Left lung (tissue), 4 donors: ENCODE measurements at regions not wholly inside any gene's neighbourhood (a gene's known extent, or its start where the extent isn't known, plus 50 kb on each side); places are given as distances from the start of the nearest gene placed in this dataset.

ENCODE experiments used
- ATAC-seq: fragments of 200-7000 bp; cut with Tn5 transposase; one replicate; pipeline ENCODE4 v1.9.1; 2020; ENCODE audit warnings: moderate library complexity
- DNase-seq, 4 donors: peaks; one replicate each; pipeline ENCODE4 v3.0.0-alpha.2; 2013 to 2020
- H3K27ac ChIP-seq, 2 donors: fragments of 200-600 bp; sonication (generic) in 1 of 2; one replicate each; pipeline versions ENCODE4 v1.5.0 to v1.8.0; 2020 to 2021
- H3K27me3 ChIP-seq, 2 donors: fragments of 200-600 bp; sonication (generic) in 1 of 2; one replicate each; pipeline versions ENCODE4 v1.5.0 to v1.8.0; 2020 to 2021
- H3K36me3 ChIP-seq, 2 donors: fragments of 200-600 bp; sonication (generic) in 1 of 2; one replicate each; pipeline versions ENCODE4 v1.5.0 to v1.8.0; 2020 to 2021
- H3K4me1 ChIP-seq, 2 donors: fragments of 200-600 bp; one replicate each; pipeline ENCODE4 v1.8.0; 2021
- H3K4me3 ChIP-seq, 2 donors: fragments of 200-600 bp; sonication (generic) in 1 of 2; one replicate each; pipeline versions ENCODE4 v1.5.0 to v1.8.0; 2020 to 2021; ENCODE audit warnings: mild to moderate bottlenecking in 1 of 2
- H3K9me3 ChIP-seq, 2 donors: fragments of 200-600 bp; sonication (generic) in 1 of 2; one replicate each; pipeline versions ENCODE4 v1.5.0 to v1.8.0; 2020 to 2021
- CTCF ChIP-seq, 2 donors: fragments of 200-600 bp; sonication (generic) in 1 of 2; IDR thresholded peaks; one replicate each; pipeline versions ENCODE4 v1.5.0 to v1.8.0; 2021; ENCODE audit warnings: antibody characterized with exemption in 2 of 2
- intact Hi-C, 2 donors: fragments of 100-400 bp; cut with DNase I; formaldehyde crosslinking; loops; one replicate each; pipeline versions ENCODE4 v1.11.2 to v1.14.2; 2022
- donor health status: DM: no; HTN: yes; CAD: no.
- donor health status: DM: no; HTN: no; CAD: no.

- H3K4me3 ChIP-seq, result no peak overlapping the region
- intact Hi-C loops, result no loop called here
- DNase-seq (no peak), ATAC-seq (no peak)
- no peaks in the 10 kb centered on the region for H3K36me3 ChIP-seq
- H3K27me3 ChIP-seq, result no peaks in the 10 kb centered on the region
- no peak overlapping the region for H3K27ac ChIP-seq
- no peaks in the 10 kb centered on the region for H3K4me1 ChIP-seq
- no peak for TF ChIP-seq CTCF (IDR thresholded peaks at IDR 0.05)
- H3K9me3 ChIP-seq, result peaks cover 0 to 8% of the 10 kb centered on the region in 2 donors
Measured at GRCh38 chr14:98692832-98693231, 579.2 kb downstream of the BCL11B start.

GRCh38 chr14:98694541-98694940 is 577.5 kb downstream of the BCL11B start:
- Histone ChIP-seq H3K27me3 (no peaks in the 10 kb centered on the region), H3K27ac (no peak overlapping the region), H3K9me3 (peaks cover 0 to 8% of the 10 kb centered on the region in 2 donors), H3K4me3 (no peak overlapping the region), H3K36me3 (no peaks in the 10 kb centered on the region), H3K4me1 (no peaks in the 10 kb centered on the region)
- intact Hi-C loops, result no loop called here
- DNase-seq (no peak), ATAC-seq (no peak)
- TF ChIP-seq CTCF (IDR thresholded peaks at IDR 0.05), result no peak

- no peaks in the 10 kb centered on the region for H3K36me3 ChIP-seq
- no peak overlapping the region for H3K27ac ChIP-seq
- no peaks in the 10 kb centered on the region for H3K4me1 ChIP-seq
- ATAC-seq (no peak), DNase-seq (no peak)
- peaks cover 0 to 8% of the 10 kb centered on the region in 2 donors for H3K9me3 ChIP-seq
- TF ChIP-seq CTCF (IDR thresholded peaks at IDR 0.05), result no peak
- intact Hi-C loops, result no loop called here
- H3K4me3 ChIP-seq, result no peak overlapping the region
- no peaks in the 10 kb centered on the region for H3K27me3 ChIP-seq
Measured at GRCh38 chr14:98695809-98696208, 576.2 kb downstream of the BCL11B start.

- Histone ChIP-seq H3K36me3 (no peaks in the 10 kb centered on the region), H3K4me3 (no peak overlapping the region), H3K27ac (no peak overlapping the region), H3K27me3 (peaks cover 0 to 2% of the 10 kb centered on the region in 2 donors), H3K4me1 (no peaks in the 10 kb centered on the region), H3K9me3 (peaks cover 0 to 8% of the 10 kb centered on the region in 2 donors)
- no peak for ATAC-seq
- no peak for DNase-seq
- intact Hi-C loops, result no loop called here
- TF ChIP-seq CTCF (IDR thresholded peaks at IDR 0.05), result no peak
Measured at GRCh38 chr14:98698341-98698740, 573.7 kb downstream of the BCL11B start.

- no peak for ATAC-seq
- Histone ChIP-seq H3K36me3 (no peaks in the 10 kb centered on the region), H3K4me1 (no peaks in the 10 kb centered on the region), H3K9me3 (peaks cover 0 to 8% of the 10 kb centered on the region in 2 donors), H3K4me3 (no peak overlapping the region), H3K27me3 (peaks cover 0 to 6% of the 10 kb centered on the region in 2 donors), H3K27ac (no peak overlapping the region)
- DNase-seq, result no peak
- TF ChIP-seq CTCF (IDR thresholded peaks at IDR 0.05), result no peak
- intact Hi-C loops, result no loop called here
Measured at GRCh38 chr14:98700748-98701147, 571.2 kb downstream of the BCL11B start.
